DMS 273 treated with DMSO at 0.1 percent for 48 hours (cell line): ENCODE measurements at regions not wholly inside any gene's neighbourhood (a gene's known extent, or its start where the extent isn't known, plus 50 kb on each side); places are given as distances from the start of the nearest gene placed in this dataset.
"Not testable (repeated sequence)": the region's sequence is repeated elsewhere in the genome, so short reads cannot be mapped to it uniquely, and the experiment has no call there.

Source experiments
- DNase-seq: peaks from one replicate; lab custom pipeline; 2025; lab: John Stamatoyannopoulos, UW

DNA sequence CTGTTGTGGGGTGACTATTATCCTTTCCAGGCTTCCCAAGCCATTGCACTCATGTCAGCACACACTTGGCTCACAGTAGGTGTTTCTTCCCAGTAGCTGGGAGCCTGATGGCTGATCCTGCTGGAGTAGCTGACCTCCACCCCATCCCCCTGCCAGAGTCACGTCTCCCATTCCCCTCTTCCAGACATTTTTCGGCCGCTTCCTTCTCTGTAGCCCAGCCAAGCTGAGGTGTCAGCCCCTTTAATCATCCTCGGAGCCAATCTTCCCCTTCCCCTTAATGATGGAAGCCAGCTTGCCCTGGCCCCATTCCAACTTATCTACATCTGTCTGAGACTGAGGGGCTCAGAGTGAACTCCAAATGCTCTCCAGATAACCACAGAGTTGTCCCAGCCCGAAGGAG lies 550.7 kb downstream of the MN1 start:
- DNase-seq: no peak

GRCh38 chr22:27251563-27251962 lies 550.0 kb downstream of the MN1 start:
- no peak for DNase-seq

GRCh38 chr22:27252282-27253049 lies 549.1 kb downstream of the MN1 start:
- no peak for DNase-seq

DNA sequence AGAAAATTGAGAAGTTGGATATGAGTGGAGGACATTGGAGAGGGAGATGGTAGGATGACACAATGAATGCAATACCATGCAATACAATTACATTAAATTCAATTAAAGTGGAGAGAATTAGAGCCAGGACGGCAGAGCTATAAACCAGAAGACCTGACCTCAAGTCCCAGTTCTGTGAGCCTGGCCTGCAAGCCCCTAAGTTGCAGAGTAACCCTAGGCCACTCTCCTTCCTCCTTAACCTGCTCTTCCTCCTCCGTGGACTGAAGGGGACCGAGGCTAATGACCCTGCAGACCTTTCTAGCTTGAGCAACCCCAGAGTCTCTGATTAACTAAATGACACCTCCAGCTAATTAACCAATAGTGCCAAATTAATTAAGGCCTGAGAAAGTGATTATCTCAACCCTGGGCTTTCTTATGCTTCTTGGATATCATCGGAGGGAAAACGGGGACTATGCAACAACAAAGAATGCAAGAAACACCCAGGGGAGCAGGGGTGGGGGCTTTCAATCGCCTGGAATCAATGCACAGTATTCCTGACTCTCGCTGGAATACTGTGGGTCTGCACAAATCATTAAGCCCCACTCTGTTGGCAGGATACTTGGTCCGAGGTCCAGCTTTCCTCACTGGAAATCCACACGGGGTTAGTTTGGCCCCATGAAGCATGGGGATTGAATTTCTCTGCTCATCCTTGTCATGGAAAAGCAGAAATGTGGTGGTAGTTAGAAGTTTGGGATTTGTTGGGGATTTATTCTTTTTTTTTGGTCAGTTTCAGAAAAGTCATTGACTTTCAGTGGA lies 548.3 kb downstream of the MN1 start:
- no peak for DNase-seq

DNA sequence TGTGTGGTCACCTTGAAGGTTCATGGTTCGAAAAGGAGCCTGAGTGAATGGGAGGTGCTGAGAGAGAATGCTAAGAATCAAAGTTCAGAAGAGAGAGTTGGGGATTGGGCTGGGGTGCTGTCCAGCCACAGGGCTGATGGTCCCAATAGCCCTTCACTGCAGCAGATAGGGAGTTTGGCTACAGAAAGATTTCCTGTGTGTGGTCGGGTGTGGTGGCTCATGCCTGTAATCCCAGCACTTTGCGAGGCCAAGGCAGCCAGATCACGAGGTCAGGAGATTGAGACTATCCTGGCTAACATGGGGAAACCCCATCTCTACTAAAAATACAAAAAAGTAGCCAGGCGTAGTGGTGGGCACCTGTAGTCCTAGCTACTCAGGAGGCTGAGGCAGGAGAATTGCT lies 547.5 kb downstream of the MN1 start:
- DNase-seq: not testable (repeated sequence)

GRCh38 chr22:27255580-27255979 lies 546.0 kb downstream of the MN1 start:
- no peak for DNase-seq

GRCh38 chr22:27257987-27258386 lies 543.6 kb downstream of the MN1 start:
- DNase-seq: no peak

- no peak for DNase-seq
Measured at GRCh38 chr22:27258616-27259172, 542.9 kb downstream of the MN1 start.

- DNase-seq: no peak
Measured at GRCh38 chr22:27259433-27259832, 542.1 kb downstream of the MN1 start.

- DNase-seq: no peak
Measured at GRCh38 chr22:27260087-27260698, 541.4 kb downstream of the MN1 start.

DNA sequence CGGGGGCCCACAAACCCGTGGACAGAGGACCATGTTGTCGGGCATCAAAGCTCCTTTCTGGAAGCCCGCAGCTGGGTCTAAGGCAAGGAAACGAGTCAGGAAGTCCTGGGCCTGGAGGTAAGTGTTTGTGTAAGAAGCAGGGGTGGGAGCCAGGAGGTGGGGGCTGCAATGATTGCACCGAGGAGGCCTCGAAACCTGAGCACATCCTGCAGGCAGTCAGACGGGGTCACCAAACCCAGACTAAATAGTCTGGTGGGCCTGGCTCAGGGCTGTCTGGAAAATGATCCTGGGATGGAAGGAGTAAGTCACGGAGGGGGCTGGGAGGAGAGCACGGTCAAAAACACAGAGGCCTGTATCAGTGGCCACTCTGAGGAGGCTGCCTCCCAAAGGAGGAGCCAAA lies 539.2 kb downstream of the MN1 start:
- no peak for DNase-seq

DNA sequence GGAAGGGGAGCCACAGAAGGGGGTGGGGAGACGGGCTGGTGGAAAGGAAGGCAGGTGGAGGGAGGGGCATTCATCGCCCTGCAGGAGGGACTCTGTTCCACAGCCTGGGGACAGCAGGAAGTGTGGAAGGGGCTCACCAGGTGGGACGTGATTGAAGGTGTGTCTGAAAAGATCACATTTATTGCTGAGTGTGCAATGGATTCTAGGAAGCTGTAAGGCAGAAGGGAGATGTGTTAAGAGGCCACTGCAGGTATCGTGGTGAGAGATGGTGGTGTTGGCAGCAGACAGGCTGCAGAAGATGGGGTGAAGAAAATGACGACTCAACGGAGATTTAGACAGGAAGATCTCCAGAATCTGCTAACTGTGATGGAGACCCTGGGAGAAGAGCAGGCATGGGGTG lies 537.4 kb downstream of the MN1 start:
- DNase-seq: no peak

- DNase-seq: no peak
Measured at GRCh38 chr22:27267145-27267544, 534.4 kb downstream of the MN1 start.

DNA sequence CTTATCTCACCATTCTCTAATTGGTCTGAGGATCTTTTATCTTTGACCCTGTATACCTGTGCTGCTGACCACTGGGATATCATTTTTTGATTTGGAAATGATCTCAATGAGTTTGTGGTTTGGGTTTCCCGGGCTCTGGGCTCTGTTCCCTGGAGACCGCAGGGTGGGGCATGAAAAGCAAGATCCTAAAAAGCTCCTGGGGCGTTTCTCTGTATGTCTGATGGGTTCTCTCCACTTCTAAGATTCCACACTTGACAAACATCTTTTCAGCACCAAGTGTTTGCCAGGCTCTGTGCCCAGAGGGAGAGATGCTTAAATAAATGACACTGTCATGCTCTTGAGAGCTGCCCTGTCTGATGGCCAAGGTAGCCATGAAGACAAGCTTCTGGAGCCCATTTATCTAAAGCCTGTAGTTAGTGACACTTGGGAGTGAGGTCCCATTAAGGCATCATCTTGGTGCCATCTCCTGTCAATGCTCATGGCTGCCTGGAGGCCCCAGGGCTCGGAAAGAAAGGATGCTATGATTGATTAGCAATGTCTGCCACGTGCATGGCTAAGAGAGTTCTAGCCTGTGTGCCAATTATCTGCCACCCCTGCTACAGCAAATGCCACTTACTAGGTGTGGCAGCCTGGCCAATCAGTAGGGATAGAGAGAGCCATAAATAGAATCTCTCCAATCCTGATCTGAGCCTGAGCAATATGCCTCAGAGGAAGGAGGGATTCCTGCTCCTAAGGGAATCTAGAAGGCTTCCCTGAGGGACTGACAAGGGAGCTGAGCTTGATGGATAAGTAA lies 531.6 kb downstream of the MN1 start:
- DNase-seq: no peak

- DNase-seq: no peak
Measured at GRCh38 chr22:27270818-27271510, 530.6 kb downstream of the MN1 start.

DNA sequence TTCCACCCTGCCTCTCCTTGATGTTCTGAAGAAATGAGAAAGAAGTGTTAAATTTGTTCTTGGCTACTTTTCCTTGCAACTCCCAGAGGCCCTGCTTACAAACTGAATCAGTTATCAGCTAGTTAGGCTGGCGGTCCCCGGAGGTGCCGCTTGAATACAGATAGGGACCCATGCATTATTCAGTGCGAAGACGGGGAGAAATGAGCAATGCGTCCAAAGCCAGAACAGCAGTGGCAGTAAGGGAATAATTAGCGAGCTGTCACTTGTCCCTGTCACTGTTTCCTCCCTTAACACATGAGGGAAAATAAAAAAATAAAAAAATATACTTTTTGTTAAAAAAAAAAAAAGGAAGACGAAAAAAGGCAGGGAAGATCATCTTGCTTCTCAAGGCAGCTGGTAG lies 528.1 kb downstream of the MN1 start:
- DNase-seq: no peak

- DNase-seq: no peak
Measured at GRCh38 chr22:27273853-27274252, 527.7 kb downstream of the MN1 start.

DNA sequence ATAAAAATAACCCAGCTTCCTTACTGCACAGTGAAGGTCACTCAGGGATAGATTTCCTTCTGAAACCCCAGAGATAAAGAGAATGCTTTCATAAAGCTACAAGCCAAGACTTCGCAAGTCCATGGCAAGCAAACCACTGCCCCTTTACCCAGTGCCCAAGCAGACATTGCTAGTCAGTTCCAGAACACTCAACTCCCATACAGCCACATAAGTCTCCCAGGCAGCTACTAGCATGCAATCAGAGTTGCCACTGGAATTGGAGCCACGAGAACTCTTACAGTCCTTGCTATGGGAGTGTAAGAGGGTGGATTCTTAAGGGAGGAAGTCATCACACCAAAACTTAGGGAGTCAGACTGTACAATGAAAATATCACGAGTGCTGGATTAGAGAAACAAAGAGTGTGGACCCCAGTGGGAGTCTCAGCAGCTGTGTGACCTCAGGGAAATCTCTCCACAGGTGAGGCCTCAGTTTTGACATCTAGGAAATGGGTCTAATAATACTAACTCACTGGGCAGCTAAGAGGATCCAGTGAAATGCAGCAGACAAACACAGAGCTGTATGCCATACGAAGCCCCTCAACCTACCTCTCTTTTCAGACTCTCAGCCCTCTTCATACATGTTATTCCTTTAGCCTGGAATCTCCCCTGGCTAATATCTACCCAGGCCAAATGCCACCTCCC lies 526.6 kb downstream of the MN1 start:
- no peak for DNase-seq

DNA sequence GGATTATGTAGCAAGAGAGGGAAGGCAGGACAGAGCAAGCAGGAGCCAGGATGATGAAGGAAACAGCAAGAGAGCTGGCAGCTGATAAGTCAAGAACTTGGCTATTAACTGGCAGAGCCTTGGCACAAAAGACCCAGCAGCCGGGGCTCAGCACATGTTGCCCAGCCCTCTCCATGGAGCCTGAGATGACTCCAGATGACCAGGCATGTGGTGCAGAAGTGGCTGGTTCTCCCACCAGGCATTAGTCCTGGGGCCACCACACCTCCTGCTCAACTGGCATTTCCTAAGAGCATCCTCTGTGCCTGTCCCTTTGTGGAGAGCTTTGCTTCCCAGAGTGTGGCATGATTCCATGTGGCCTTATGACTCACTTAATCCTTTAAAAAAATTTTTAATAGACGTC lies 522.6 kb downstream of the MN1 start:
- peak; percentile 24 for DNase-seq

DNA sequence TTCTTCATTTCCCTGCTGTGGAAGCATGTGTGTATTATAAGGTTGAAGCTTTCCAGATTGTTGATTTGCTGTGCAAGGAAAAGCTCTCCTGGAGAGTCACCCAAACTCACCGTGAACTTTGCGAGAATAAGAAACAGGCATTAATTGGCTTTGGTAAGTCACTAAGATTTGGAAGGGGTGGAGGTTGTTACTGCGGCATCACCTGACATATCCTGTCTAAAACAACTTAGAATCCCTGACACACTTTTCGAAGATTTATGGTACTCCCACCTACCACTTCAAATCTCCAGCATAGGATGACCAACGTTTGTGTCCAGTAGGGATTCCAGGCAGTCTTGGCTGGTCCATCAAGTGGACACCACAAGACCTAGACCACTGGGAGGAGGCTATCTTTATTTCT lies 518.3 kb downstream of the MN1 start:
- no peak for DNase-seq

- no peak for DNase-seq
Measured at GRCh38 chr22:27283714-27284113, 517.8 kb downstream of the MN1 start.
